Lower lobe of right lung (tissue), 2 donors: ENCODE measurements at regions not wholly inside any gene's neighbourhood (a gene's known extent, or its start where the extent isn't known, plus 50 kb on each side); places are given as distances from the start of the nearest gene placed in this dataset.

Experiments used
- ATAC-seq, 2 donors: fragments of 200-7000 bp; cut with Tn5 transposase; one replicate each; pipeline ENCODE4 v1.9.1; 2020 to 2022; ENCODE audit warnings: mild to moderate bottlenecking in 2 of 2, moderate library complexity in 2 of 2
- DNase-seq: peaks from one replicate; pipeline ENCODE4 v3.0.0-alpha.2; 2020
- H3K27ac ChIP-seq: fragments of 200-600 bp; one replicate; pipeline ENCODE4 v1.8.0; 2022
- H3K27me3 ChIP-seq: fragments of 200-600 bp; one replicate; pipeline ENCODE4 v1.8.0; 2022; ENCODE audit warnings: low read depth
- H3K36me3 ChIP-seq: fragments of 200-600 bp; one replicate; pipeline ENCODE4 v1.8.0; 2022; ENCODE audit warnings: mild to moderate bottlenecking
- H3K4me1 ChIP-seq: fragments of 200-600 bp; one replicate; pipeline ENCODE4 v1.8.0; 2022
- H3K4me3 ChIP-seq: fragments of 200-600 bp; one replicate; pipeline ENCODE4 v1.8.0; 2022; ENCODE audit warnings: mild to moderate bottlenecking
- H3K9me3 ChIP-seq: fragments of 200-600 bp; one replicate; pipeline ENCODE4 v1.8.0; 2022
- CTCF ChIP-seq: fragments of 200-600 bp; IDR thresholded peaks from one replicate; pipeline ENCODE4 v1.8.0; 2022; ENCODE audit warnings: antibody characterized with exemption, mild to moderate bottlenecking
- intact Hi-C: fragments of 100-400 bp; cut with DNase I; formaldehyde crosslinking; loops from one replicate; pipeline ENCODE4 v1.11.0; 2022
- donor health status: DM: no; HTN: yes; CAD: no; lungs with severe emphysema.

- DNase-seq, result no peak
- intact Hi-C loops, result no loop called here
These were observed 510.1 kb downstream of the PLA2G4A start for GRCh38 chr1:187338762-187339412.

GRCh38 chr1:187342495-187342894 is 513.7 kb downstream of the PLA2G4A start:
- Histone ChIP-seq H3K9me3 (no peaks in the 10 kb centered on the region), H3K4me1 (no peaks in the 10 kb centered on the region), H3K27me3 (no peaks in the 10 kb centered on the region), H3K4me3 (no peak overlapping the region), H3K36me3 (no peaks in the 10 kb centered on the region), H3K27ac (no peak overlapping the region)
- intact Hi-C loops, result no loop called here
- ATAC-seq, result no peak
- no peak for DNase-seq
- TF ChIP-seq CTCF, result no peak

More at GRCh38 chr1:187338762-187339412, 510.1 kb downstream of the PLA2G4A start:
- no peaks in the 10 kb centered on the region for H3K9me3 ChIP-seq
- no peak overlapping the region for H3K27ac ChIP-seq
- no peak overlapping the region for H3K4me3 ChIP-seq
- H3K36me3 ChIP-seq, result no peaks in the 10 kb centered on the region
- no peak for TF ChIP-seq CTCF
- ATAC-seq, result no peak
- H3K4me1 ChIP-seq, result no peaks in the 10 kb centered on the region
- H3K27me3 ChIP-seq, result no peaks in the 10 kb centered on the region

GRCh38 chr1:187374082-187374481 is 545.3 kb downstream of the PLA2G4A start:
- intact Hi-C loops, result no loop called here
- Histone ChIP-seq H3K36me3 (no peaks in the 10 kb centered on the region), H3K4me3 (no peak overlapping the region), H3K27ac (no peak overlapping the region), H3K27me3 (no peaks in the 10 kb centered on the region), H3K9me3 (no peaks in the 10 kb centered on the region), H3K4me1 (no peaks in the 10 kb centered on the region)
- TF ChIP-seq CTCF, result no peak
- no peak for ATAC-seq
- DNase-seq, result no peak

GRCh38 chr1:187374742-187375141 is 546.0 kb downstream of the PLA2G4A start:
- no peaks in the 10 kb centered on the region for H3K36me3 ChIP-seq
- H3K4me3 ChIP-seq, result no peak overlapping the region
- no peak overlapping the region for H3K27ac ChIP-seq
- H3K9me3 ChIP-seq, result no peaks in the 10 kb centered on the region
- TF ChIP-seq CTCF, result no peak
- H3K4me1 ChIP-seq, result no peaks in the 10 kb centered on the region
- intact Hi-C loops, result no loop called here
- DNase-seq (no peak), ATAC-seq (no peak)
- H3K27me3 ChIP-seq, result no peaks in the 10 kb centered on the region

GRCh38 chr1:187383366-187383765 is 554.6 kb downstream of the PLA2G4A start:
- H3K36me3 ChIP-seq, result no peaks in the 10 kb centered on the region
- no peaks in the 10 kb centered on the region for H3K9me3 ChIP-seq
- no peak overlapping the region for H3K27ac ChIP-seq
- TF ChIP-seq CTCF, result no peak
- H3K4me3 ChIP-seq, result no peak overlapping the region
- ATAC-seq (no peak), DNase-seq (no peak)
- H3K4me1 ChIP-seq, result no peaks in the 10 kb centered on the region
- no peaks in the 10 kb centered on the region for H3K27me3 ChIP-seq
- intact Hi-C loops, result no loop called here
